Hematopoietic multipotent progenitor cell treated with erythropoietin and hydrocortisone succinate and interleukin-3 and kit ligand, for 4 days (in vitro differentiated cells): ENCODE measurements at regions not wholly inside any gene's neighbourhood (a gene's known extent, or its start where the extent isn't known, plus 50 kb on each side); places are given as distances from the start of the nearest gene placed in this dataset.

Source experiments
- DNase-seq: peaks from one replicate; pipeline ENCODE4 v3.0.0-alpha.2; 2015

GRCh38 chr16:72308396-72308795 lies 136.4 kb upstream of the PMFBP1 start:
- DNase-seq = no peak

DNA sequence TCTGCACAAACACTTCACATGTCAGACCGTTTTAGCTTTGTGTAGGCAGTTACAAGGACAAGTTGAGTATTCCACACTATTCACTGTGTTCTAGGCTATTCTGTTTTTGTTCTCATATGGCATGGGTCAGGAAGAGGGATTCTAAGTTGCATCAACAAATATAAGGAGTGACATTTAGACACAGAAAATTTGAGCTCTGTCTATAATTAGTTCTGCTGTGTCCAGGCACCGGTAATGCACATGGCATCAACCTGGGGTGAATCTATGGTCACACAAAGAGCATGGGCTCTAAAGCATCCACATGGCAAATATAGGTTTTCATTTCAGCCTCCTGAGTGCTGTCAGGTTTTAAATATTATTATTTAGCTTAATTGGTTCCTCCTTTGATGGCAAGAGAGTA lies 130.4 kb upstream of the PMFBP1 start:
- no peak for DNase-seq

- DNase-seq = no peak
Measured at GRCh38 chr16:72301523-72302236, 129.7 kb upstream of the PMFBP1 start.

- no peak for DNase-seq
Measured at GRCh38 chr16:72300892-72301291, 128.9 kb upstream of the PMFBP1 start.

DNA sequence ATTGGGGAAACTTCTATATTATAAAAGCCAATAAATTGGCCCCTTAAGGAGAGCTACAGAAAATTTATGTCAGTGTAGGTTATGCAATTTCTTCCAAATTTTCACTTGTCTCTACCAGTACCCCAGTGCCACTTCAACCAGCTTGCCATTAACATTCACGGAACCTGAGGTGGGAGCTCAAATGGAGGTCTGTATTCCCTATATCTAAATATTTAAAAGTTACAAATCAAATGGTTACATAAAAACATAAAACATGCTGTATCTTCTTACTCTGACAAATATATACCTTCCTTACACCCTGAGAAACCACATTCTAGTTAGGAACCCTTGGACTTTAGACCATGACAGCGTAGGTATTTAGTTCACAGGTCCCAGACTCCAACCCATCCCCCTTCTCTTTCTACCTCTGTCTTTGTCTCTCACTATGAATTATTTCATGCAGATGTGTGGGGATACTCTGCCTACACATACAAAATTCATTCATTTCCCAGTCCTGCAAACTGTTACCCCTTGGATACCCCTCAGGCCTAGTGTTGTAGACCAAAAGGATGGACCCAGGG lies 127.8 kb upstream of the PMFBP1 start:
- DNase-seq = no peak

GRCh38 chr16:72298961-72299360 lies 127.0 kb upstream of the PMFBP1 start:
- DNase-seq = no peak

- DNase-seq = no peak
Measured at GRCh38 chr16:72295914-72296313, 124.0 kb upstream of the PMFBP1 start.

DNA sequence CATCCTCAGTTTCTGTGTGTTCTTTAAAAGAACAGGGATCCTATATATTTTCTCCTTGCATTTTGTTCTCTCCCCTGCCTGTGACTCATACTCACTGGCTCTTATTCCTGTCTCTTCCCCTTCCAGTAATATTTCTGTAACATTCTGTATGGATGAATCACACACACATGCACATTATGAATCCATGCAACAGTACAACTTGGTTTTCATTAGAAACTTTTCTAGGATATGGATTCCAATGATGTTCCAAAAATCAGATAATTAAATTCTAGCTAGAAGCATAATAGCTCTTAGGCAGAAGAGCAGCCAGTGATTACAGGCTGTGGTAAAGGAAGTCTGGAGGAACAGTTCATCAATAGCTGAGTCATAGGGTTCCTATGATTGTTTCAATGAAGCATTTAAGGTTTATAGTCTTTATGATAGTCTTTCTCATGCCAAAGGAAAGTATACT lies 119.6 kb upstream of the PMFBP1 start:
- DNase-seq = no peak

GRCh38 chr16:72291121-72291520 lies 119.2 kb upstream of the PMFBP1 start:
- no peak for DNase-seq

GRCh38 chr16:72287649-72288048 lies 115.7 kb upstream of the PMFBP1 start:
- no peak for DNase-seq

DNA sequence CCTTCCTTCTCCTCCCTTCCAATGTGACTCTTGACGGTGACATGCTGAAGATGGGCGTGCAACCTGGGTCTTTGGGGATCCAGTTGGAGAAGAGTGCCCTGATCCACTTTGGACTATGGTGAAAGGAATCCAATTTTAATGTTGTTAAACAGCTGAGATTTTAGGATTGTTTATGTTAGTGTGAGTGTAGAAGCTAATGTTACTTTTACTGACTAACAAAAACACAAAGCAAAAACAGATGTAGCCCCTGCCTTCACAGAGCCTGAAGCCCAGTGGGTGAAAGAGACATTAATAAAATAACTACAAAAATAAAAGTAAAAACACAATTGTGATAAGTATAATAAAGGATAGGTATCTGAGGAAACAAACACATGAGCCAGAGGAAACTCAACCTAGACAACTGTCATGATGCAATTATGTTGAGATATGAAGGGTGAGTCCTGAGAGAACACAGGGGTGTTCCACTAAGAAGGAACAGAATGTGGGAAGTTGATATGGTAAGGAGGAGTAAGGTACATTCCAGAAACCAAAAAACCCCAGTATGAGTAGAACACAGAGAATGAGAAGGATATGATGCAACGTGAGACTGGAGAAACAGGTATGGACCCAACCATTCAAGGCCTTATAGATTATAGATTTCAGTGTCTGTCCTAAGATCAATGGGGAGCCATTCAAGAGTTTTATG lies 115.1 kb upstream of the PMFBP1 start:
- no peak for DNase-seq

DNA sequence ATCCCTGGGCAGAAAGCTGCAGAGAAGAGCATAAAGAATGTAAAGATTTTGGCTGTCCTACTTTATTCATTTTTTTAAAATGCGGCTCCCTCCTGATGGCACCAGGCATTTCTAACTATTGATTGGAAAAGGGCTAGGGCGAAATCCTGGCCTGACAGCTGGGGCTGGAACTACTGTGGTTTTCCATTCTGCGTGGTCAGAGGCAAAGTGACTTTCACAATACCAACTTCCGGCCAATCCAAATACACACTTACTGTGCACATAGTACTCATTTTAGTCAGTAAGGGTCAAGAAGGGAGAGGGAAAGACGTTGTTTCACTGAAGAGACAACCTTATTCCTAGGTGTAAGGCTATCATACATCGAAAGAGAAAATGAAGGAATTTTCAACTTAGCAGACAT lies 113.8 kb upstream of the PMFBP1 start:
- no peak for DNase-seq

- no peak for DNase-seq
Measured at GRCh38 chr16:72285324-72285723, 113.4 kb upstream of the PMFBP1 start.

DNA sequence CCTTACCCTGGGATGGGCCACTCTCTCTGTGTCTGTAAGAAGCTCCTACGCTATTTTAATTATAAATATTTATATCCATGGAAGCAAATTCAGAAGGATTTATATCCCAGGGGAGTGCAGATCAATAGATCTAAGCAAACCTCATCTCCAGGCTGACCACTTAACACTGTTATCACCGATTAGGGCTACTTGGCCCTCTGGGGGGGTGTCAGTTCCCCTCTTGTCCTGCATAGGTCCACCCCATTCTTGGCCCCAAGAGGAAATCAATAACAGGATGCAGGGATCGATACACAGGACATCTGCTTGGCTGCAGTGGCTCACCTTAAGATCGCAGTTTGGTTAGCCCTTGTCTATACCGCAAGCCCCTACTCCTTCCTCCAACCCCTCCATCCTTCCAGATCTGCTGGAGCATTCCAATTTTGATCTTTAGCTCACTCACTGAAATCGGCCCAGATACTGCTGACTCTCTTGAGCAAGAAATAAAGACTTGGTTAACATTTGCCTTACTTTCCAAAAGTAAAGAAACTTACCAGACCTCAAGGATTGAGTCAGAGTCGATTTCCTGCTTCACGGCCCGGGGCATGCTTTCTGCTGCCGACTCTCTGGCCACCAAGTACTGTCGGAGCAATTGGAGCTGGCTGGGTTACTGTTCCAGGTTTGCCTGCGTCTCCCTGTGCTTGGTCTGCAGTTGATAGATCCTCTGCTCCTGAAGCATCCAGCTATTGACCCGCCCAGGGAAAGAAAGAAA lies 112.3 kb upstream of the PMFBP1 start:
- no peak for DNase-seq

DNA sequence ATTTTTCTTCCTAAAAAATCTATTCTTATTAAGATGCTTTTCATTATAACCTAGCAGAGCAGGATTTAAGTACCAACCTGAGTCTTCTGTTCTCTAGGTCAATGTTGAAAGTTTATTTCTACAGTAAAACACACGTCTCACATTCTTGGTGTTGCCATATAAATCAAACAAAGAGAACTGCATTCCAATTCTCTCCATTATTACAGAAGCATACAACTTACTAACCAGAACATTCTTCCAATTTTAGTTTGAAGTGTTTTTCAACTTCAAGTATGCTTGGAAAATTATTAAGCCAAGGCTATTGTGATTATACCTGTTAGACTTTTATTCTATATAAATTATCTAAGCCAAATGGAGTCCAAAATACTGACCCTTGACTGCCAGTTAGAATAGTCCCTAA lies 110.4 kb upstream of the PMFBP1 start:
- no peak for DNase-seq

GRCh38 chr16:72278301-72278700 lies 106.3 kb upstream of the PMFBP1 start:
- no peak for DNase-seq

- no peak for DNase-seq
Measured at GRCh38 chr16:72277749-72278148, 105.8 kb upstream of the PMFBP1 start.

GRCh38 chr16:72271699-72272240 lies 99.8 kb upstream of the PMFBP1 start:
- DNase-seq = no peak

- no peak for DNase-seq
Measured at GRCh38 chr16:72270531-72270930, 98.6 kb upstream of the PMFBP1 start.

DNA sequence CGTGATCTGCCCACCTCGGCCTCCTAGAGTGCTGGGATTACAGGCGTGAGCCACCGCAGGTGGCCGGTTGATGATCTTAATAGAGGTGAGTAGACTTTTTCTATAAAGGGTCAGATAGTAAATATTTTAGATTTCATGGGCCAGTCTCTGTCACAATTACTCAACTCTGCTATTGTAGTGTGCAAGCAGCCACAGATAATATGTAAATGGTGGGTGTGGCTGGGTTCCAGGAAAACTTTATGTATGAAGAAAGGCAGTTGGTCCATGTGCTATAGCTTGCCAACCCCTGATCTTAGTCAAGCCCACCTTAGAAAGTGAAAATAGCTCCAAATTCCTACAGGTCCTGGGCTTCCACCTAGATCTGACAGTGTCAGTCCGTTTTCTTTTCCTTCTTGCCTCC lies 94.9 kb upstream of the PMFBP1 start:
- DNase-seq = peak; percentile 42

- no peak for DNase-seq
Measured at GRCh38 chr16:72264771-72265170, 92.8 kb upstream of the PMFBP1 start.

- no peak for DNase-seq
Measured at GRCh38 chr16:72262711-72263110, 90.8 kb upstream of the PMFBP1 start.

DNA sequence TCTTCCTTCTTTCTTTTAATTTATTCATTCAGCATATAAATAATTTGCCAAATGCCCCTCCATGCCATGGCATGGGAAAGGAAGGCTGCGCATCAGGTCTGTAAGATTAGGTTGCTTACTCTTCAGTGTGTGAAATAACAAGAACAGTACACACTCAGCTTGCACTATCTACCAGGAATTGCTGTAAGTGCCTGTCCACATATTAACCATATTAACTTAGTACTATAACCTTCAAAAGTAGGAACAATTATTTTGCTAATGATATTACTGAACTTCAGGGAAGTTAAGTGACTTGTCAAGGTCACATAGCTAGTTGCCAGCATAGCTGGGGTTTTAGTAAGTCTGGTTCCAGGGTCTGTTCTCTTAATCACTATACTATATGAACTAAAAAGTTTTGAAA lies 89.2 kb upstream of the PMFBP1 start:
- no peak for DNase-seq
